ENCODE measurements at regions not wholly inside any gene's neighbourhood (a gene's known extent, or its start where the extent isn't known, plus 50 kb on each side); places are given as distances from the start of the nearest gene placed in this dataset.

- TF ChIP-seq CTCF (IDR thresholded peaks at IDR 0.05; ENCODE audit: low read depth, low read length, missing input control), result no peak
- TF ChIP-seq REST (IDR thresholded peaks at IDR 0.05), result no peak
- no peak for TF ChIP-seq GABPA (IDR thresholded peaks at IDR 0.05 in 1 of 2, conservative IDR thresholded peaks at IDR 0.05 in 1 of 2)
- no peak for TF ChIP-seq ZBTB33 (IDR thresholded peaks at IDR 0.05)
These were observed 410.3 kb downstream of the LRATD1 start for GRCh38 chr2:15042801-15043217.

All from liver (tissue), 3 donors.